K562 (cell line): ENCODE measurements at regions not wholly inside any gene's neighbourhood (a gene's known extent, or its start where the extent isn't known, plus 50 kb on each side); places are given as distances from the start of the nearest gene placed in this dataset.

Experiments
- ATAC-seq: fragments of 200-7000 bp; cut with Tn5 transposase; 3 replicates; pipeline ENCODE4 v1.9.1; 2020; ENCODE audit warnings: moderate library complexity
- BruUV-seq: library from RNA; stranded (reverse); fragments of 400-500 nt; replicated peaks from 2 replicates; lab custom pipeline; 2021; lab: Mats Ljungman, UMichigan
- CTCF ChIA-PET: fragments of 300-600 bp; formaldehyde crosslinking; extraction: SDS; loops from one replicate; lab custom pipeline; 2021; ENCODE audit warnings: low intra/inter-chr PET ratio; lab: Yijun Ruan, JAX
- POLR2A ChIA-PET: fragments of 300-600, 350-650 bp; sonication (Branson Sonifier 250); formaldehyde crosslinking; extraction: SDS; loops from one replicate; lab custom pipeline; 2021; ENCODE audit warnings: antibody characterized with exemption, inconsistent platforms; lab: Yijun Ruan, JAX
- DNase-seq, 4 experiments: peaks; one replicate each; pipeline versions ENCODE4 v3.0.0 to v3.0.0-alpha.2; 2011 to 2018; ENCODE audit warnings: low spot score in 3 of 4, mixed read lengths in 3 of 4; ENCODE audit errors: extremely low read depth in 1 of 4
- FAIRE-seq: peaks from 2 replicates; lab custom pipeline; 2011; peaks lifted over from hg19 to GRCh38; lab: Jason Lieb, UNC
- H2AFZ ChIP-seq: 2 replicates; pipeline ENCODE4 v1.6.0; 2011; ENCODE audit warnings: low read depth, low read length, control low read depth, inconsistent platforms
- H3K27ac ChIP-seq: fragments of 200-600 bp; 3 replicates; pipeline ENCODE4 v1.8.0; 2011; ENCODE audit warnings: low read depth, mild to moderate bottlenecking, control low read depth, inconsistent platforms, low read length, moderate library complexity, mixed read lengths; ENCODE audit errors: extremely low read depth
- H3K27me3 ChIP-seq, 2 experiments: fragments of 300-600 bp in 1 of 2; 2 replicates in 1 of 2; 3 replicates in 1 of 2; pipeline versions ENCODE4 v1.6.0 to v1.8.0; 2011; ENCODE audit warnings: inconsistent platforms in 2 of 2, low read length in 2 of 2, mild to moderate bottlenecking in 1 of 2, mixed read lengths in 1 of 2, moderate library complexity in 1 of 2; ENCODE audit not compliant: control insufficient read depth in 2 of 2, insufficient read depth in 2 of 2
- H3K36me3 ChIP-seq: fragments of 300-600 bp; 3 replicates; pipeline ENCODE4 v1.8.0; 2011; ENCODE audit warnings: mild to moderate bottlenecking, low read length, inconsistent platforms; ENCODE audit not compliant: control insufficient read depth, insufficient read depth
- H3K4me1 ChIP-seq, 2 experiments: fragments of 200-600 bp in 1 of 2; replicated peaks in 1 of 2; 2 replicates in 1 of 2; 3 replicates in 1 of 2; pipeline versions ENCODE4 v1.5.1 to v1.8.0; 2011; ENCODE audit warnings: inconsistent platforms in 2 of 2, low read length in 2 of 2, mild to moderate bottlenecking in 1 of 2, mixed read lengths in 1 of 2, moderate library complexity in 1 of 2; ENCODE audit not compliant: control insufficient read depth in 2 of 2, insufficient read depth in 2 of 2
- H3K4me2 ChIP-seq: 2 replicates; pipeline ENCODE4 v1.6.1; 2011; ENCODE audit warnings: low read length, control low read depth, inconsistent platforms, mixed read lengths; ENCODE audit not compliant: insufficient read depth
- H3K4me3 ChIP-seq: fragments of 200-600 bp; sonication (generic), shearing (Covaris generic); 2 replicates; pipeline ENCODE4 v1.5.1; 2016; ENCODE audit warnings: control low read depth, inconsistent platforms
- H3K79me2 ChIP-seq: fragments of 200-600 bp; 3 replicates; pipeline ENCODE4 v1.8.0; 2011; ENCODE audit warnings: low read length, inconsistent platforms; ENCODE audit not compliant: control insufficient read depth, insufficient read depth
- H3K9ac ChIP-seq, 2 experiments: 2 replicates each; pipeline versions ENCODE4 v1.6.0 to v1.6.1; 2011; ENCODE audit warnings: low read depth in 2 of 2, low read length in 2 of 2, control low read depth in 1 of 2, inconsistent platforms in 1 of 2, mild to moderate bottlenecking in 1 of 2, mixed read lengths in 1 of 2; ENCODE audit not compliant: insufficient read depth in 1 of 2
- H3K9me1 ChIP-seq: one replicate; pipeline ENCODE4 v1.6.0; 2011; ENCODE audit warnings: inconsistent platforms, mild to moderate bottlenecking, low read length, moderate library complexity; ENCODE audit not compliant: control insufficient read depth, insufficient read depth
- H3K9me3 ChIP-seq: replicated peaks from 2 replicates; pipeline ENCODE4 v1.5.1; 2011; ENCODE audit warnings: low read depth, low read length, inconsistent platforms; ENCODE audit not compliant: control insufficient read depth, insufficient read depth
- H4K20me1 ChIP-seq: replicated peaks from 2 replicates; pipeline ENCODE4 v1.6.1; 2011; ENCODE audit warnings: low read length, inconsistent platforms, mixed read lengths; ENCODE audit not compliant: control insufficient read depth, insufficient read depth
- ARHGAP35 ChIP-seq: fragments of 450-650 bp; IDR thresholded peaks from 2 replicates; pipeline ENCODE4 v1.6.1; 2018; ENCODE audit not compliant: partially characterized antibody
- ARID2 ChIP-seq: fragments of 450-650 bp; IDR thresholded peaks from 2 replicates; pipeline ENCODE4 v1.6.1; 2017; ENCODE audit warnings: antibody characterized with exemption, mild to moderate bottlenecking
- EP300 ChIP-seq: IDR thresholded peaks from 2 replicates; pipeline ENCODE4 v1.6.1; 2012; ENCODE audit warnings: low read length, improper control_type of control experiment
- EWSR1 ChIP-seq: fragments of 450-650 bp; IDR thresholded peaks from 2 replicates; pipeline ENCODE4 v1.6.1; 2018; ENCODE audit warnings: borderline replicate concordance, mild to moderate bottlenecking, low read depth, moderate library complexity; ENCODE audit not compliant: partially characterized antibody
- FOS ChIP-seq: IDR thresholded peaks from 3 replicates; pipeline ENCODE4 v1.6.1; 2011; ENCODE audit not compliant: insufficient read length; ENCODE audit errors: extremely low read depth
- HDAC8 ChIP-seq: fragments of 450-650 bp; IDR thresholded peaks from 2 replicates; pipeline ENCODE4 v1.6.1; 2016; ENCODE audit warnings: mild to moderate bottlenecking, missing genetic modification characterization, moderate library complexity, missing compliant biosample characterization
- HNRNPL ChIP-seq: fragments of 200-400 bp; formaldehyde crosslinking; IDR thresholded peaks from 2 replicates; pipeline ENCODE4 v1.6.1; 2017; ENCODE audit warnings: low read depth, mild to moderate bottlenecking, low read length
- JUN ChIP-seq, 2 experiments: sonication (generic) in 1 of 2; formaldehyde crosslinking in 1 of 2; IDR thresholded peaks; 2 replicates each; pipeline versions ENCODE4 v1.6.1 to v1.8.0; 2012 to 2022; ENCODE audit warnings: borderline replicate concordance in 2 of 2, mild to moderate bottlenecking in 2 of 2, improper control_type of control experiment in 1 of 2, low read depth in 1 of 2, low read length in 1 of 2, missing genetic modification reagents in 1 of 2
- MXI1 ChIP-seq: IDR thresholded peaks from 2 replicates; pipeline ENCODE4 v1.6.1; 2011; ENCODE audit warnings: low read depth, mild to moderate bottlenecking, improper control_type of control experiment, low read length
- NKRF ChIP-seq: fragments of 450-650 bp; IDR thresholded peaks from 2 replicates; pipeline ENCODE4 v1.6.1; 2016; ENCODE audit warnings: borderline replicate concordance
- RBBP5 ChIP-seq: fragments of 200-600 bp; sonication (generic); IDR thresholded peaks from 2 replicates; pipeline ENCODE4 v1.6.1; 2012; ENCODE audit warnings: borderline replicate concordance, mild to moderate bottlenecking, low read length, control low read depth, inconsistent platforms; ENCODE audit not compliant: insufficient read depth, poor library complexity, severe bottlenecking
- REST ChIP-seq, 2 experiments: fragments of 450-650 bp; formaldehyde crosslinking in 1 of 2; IDR thresholded peaks; 2 replicates each; pipeline versions ENCODE4 v1.4.0 to v1.6.1; 2014 to 2020; ENCODE audit warnings: mild to moderate bottlenecking in 2 of 2, borderline replicate concordance in 1 of 2, low read depth in 1 of 2
- ZEB2 ChIP-seq: fragments of 450-650 bp; IDR thresholded peaks from 2 replicates; pipeline ENCODE4 v1.6.1; 2016
- ZNF133 ChIP-seq: fragments of 250-450 bp; sonication (Bioruptor Pico); IDR thresholded peaks from 2 replicates; pipeline ENCODE4 v1.4.0; 2020; ENCODE audit warnings: mild to moderate bottlenecking
- in situ Hi-C: fragments of 300-500 bp; cut with MboI; formaldehyde crosslinking; loops from 4 replicates; pipeline ENCODE4 v1.15.0; 2018; ENCODE audit warnings: inconsistent platforms, mixed read lengths
- intact Hi-C: fragments of 100-400 bp; cut with micrococcal nuclease; formaldehyde crosslinking; loops from 2 replicates; pipeline ENCODE4 v1.14.2; 2022

- Histone ChIP-seq H3K9me3 (no peaks in the 10 kb centered on the region), H3K79me2 (no peaks in the 10 kb centered on the region), H3K27ac (no peak overlapping the region), H2AFZ (no peak overlapping the region), H3K27me3 (peaks cover 3 to 12% of the 10 kb centered on the region in 2 experiments), H3K36me3 (no peaks in the 10 kb centered on the region), H4K20me1 (no peaks in the 10 kb centered on the region), H3K4me1 (no peaks in the 10 kb centered on the region), H3K9ac (no peak overlapping the region), H3K4me3 (no peak overlapping the region), H3K4me2 (no peak overlapping the region), H3K9me1 (no peaks in the 10 kb centered on the region)
- in situ Hi-C loops, result loop anchor here (25.0 kb wide), 1 partner anchor 513 kb away; no protein-coding TSS in a partner anchor
- ChIA-PET CTCF (no interaction called here), POLR2A (interaction anchor here (0.6 kb wide), 1 partner anchor 238 kb away, joined by 3 read pairs; no protein-coding TSS in a partner anchor)
- no peak for ATAC-seq
- no peak for DNase-seq
- FAIRE-seq, result no peak
- no TSS peak for BruUV-seq
- intact Hi-C loops, result no loop called here
- TF ChIP-seq RBBP5 (no peak), FOS (no peak), ARHGAP35 (no peak), ZEB2 (no peak), HNRNPL (no peak), MXI1 (no peak), REST (IDR thresholded peaks at IDR 0.05; ENCODE audit: borderline replicate concordance) (no peak), REST (CRISPR knock-in tag; IDR thresholded peaks at IDR 0.05; ENCODE audit: low read depth) (no peak), EWSR1 (no peak), JUN (IDR thresholded peaks at IDR 0.05; ENCODE audit: borderline replicate concordance, low read depth, low read length) (no peak), JUN (CRISPR knock-in tag; IDR thresholded peaks at IDR 0.05; ENCODE audit: borderline replicate concordance) (no peak), ZNF133 (no peak), EP300 (no peak), ARID2 (no peak), NKRF (no peak), HDAC8 (no peak)
Observed at GRCh38 chr6:11475016-11475415, 62.5 kb upstream of the TMEM170B start.
